ENCODE measurements at regions not wholly inside any gene's neighbourhood (a gene's known extent, or its start where the extent isn't known, plus 50 kb on each side); places are given as distances from the start of the nearest gene placed in this dataset.

- H3K23ac ChIP-seq (ENCODE audit: insufficient read length): no peak overlapping the region
- no peak overlapping the region for H3K4ac ChIP-seq (replicated peaks; ENCODE audit: insufficient read length, low read depth, low read length)
- H3K14ac ChIP-seq (ENCODE audit: insufficient read length): no peak overlapping the region
- ChIA-PET CTCF (ENCODE audit: partially characterized antibody) (interaction anchor here (0.6 to 3.1 kb wide), 4 partner anchors 13 to 173 kb away, joined by 3 to 11 read pairs (median 4); no protein-coding TSS in a partner anchor), POLR2A (ENCODE audit: partially characterized antibody) (interaction anchor here (0.9 kb wide), 1 partner anchor 23 kb away, joined by 3 read pairs; no protein-coding TSS in a partner anchor)
- DNase-seq (ENCODE audit: low read depth in 1 of 2, low spot score in 2 of 2) (no peak), FAIRE-seq (no peak)
- H2AFZ ChIP-seq (ENCODE audit: low read length): no peak overlapping the region
- H3K27ac ChIP-seq (ENCODE audit: low read depth, low read length): no peak overlapping the region
- H3K9me3 ChIP-seq (ENCODE audit: insufficient read depth in 2 of 2, low read depth in 1 of 2, low read length in 1 of 2): no peaks in the 10 kb centered on the region; a peak in 1 of 4 replicates
- no peak overlapping the region for H2BK15ac ChIP-seq (ENCODE audit: low read length)
- no peak overlapping the region for H4K8ac ChIP-seq (ENCODE audit: extremely low read depth, insufficient read depth, low read length)
- H3K18ac ChIP-seq (ENCODE audit: extremely low read depth, low read length): no peak overlapping the region
- H3K56ac ChIP-seq (replicated peaks; ENCODE audit: insufficient read length, low read depth, low read length): no peak overlapping the region
- no peak overlapping the region for H3K9ac ChIP-seq (replicated peaks in 1 of 4; ENCODE audit: extremely low read depth in 1 of 4, low read depth in 3 of 4, low read length in 3 of 4)
- WGBS, 2 experiments (ENCODE audit: extremely low coverage in 1 of 2, insufficient coverage in 1 of 2, insufficient read length in 1 of 2, insufficient replicate concordance in 2 of 2, low coverage in 1 of 2, low lambda C conversion rate in 2 of 2, missing lambda C conversion rate in 1 of 2): 89% methylated on average over 10 of the region's 18 CpGs; no CpG with 5 or more reads in 1 of the 2 experiments
- H2BK120ac ChIP-seq (replicated peaks; ENCODE audit: low read depth, low read length): no peak overlapping the region
- H4K91ac ChIP-seq (replicated peaks; ENCODE audit: insufficient read length, low read length): no peak overlapping the region
- no peak overlapping the region for H2BK12ac ChIP-seq (ENCODE audit: low read depth, low read length)
- no peak overlapping the region for H4K5ac ChIP-seq (ENCODE audit: insufficient read length, low read depth, low read length)
- H2AK5ac ChIP-seq (ENCODE audit: low read depth, low read length): no peak overlapping the region
- peaks cover 0 to 4% (median 0%) of the 10 kb centered on the region in 4 experiments; a peak in 2 of 7 replicates for H3K4me1 ChIP-seq (replicated peaks in 1 of 4; ENCODE audit: control insufficient read depth in 3 of 4, insufficient read depth in 4 of 4, low read length in 3 of 4)
- H3K27me3 ChIP-seq (replicated peaks in 1 of 4; ENCODE audit: control insufficient read depth in 3 of 4, extremely low read depth in 1 of 4, insufficient read depth in 3 of 4, low read length in 3 of 4): no peaks in the 10 kb centered on the region
- peaks cover 12% of the 10 kb centered on the region; the same call in 1 of the 2 replicates for H3K23me2 ChIP-seq (ENCODE audit: low read depth, low read length)
- H2BK5ac ChIP-seq (ENCODE audit: low read depth, low read length): no peak overlapping the region
- H3K79me1 ChIP-seq (ENCODE audit: low read depth, low read length): no peaks in the 10 kb centered on the region
- H3K4me2 ChIP-seq (ENCODE audit: insufficient read depth in 1 of 2, low read depth in 2 of 2, low read length in 2 of 2): no peak overlapping the region
- peaks cover 0 to 2% of the 10 kb centered on the region in 2 experiments for H4K20me1 ChIP-seq (replicated peaks in 1 of 2; ENCODE audit: control insufficient read depth in 1 of 2, insufficient read depth in 2 of 2, low read length in 2 of 2)
- H3K4me3 ChIP-seq (ENCODE audit: extremely low read depth in 1 of 4, insufficient read depth in 2 of 4, low read depth in 3 of 4, low read length in 4 of 4): no peak overlapping the region
- H2BK20ac ChIP-seq (ENCODE audit: low read length): no peak overlapping the region
- H3K79me2 ChIP-seq (ENCODE audit: control insufficient read depth in 1 of 2, insufficient read depth in 2 of 2, low read length in 2 of 2): no peaks in the 10 kb centered on the region
- no peaks in the 10 kb centered on the region for H3K36me3 ChIP-seq (ENCODE audit: control insufficient read depth in 2 of 4, insufficient read depth in 4 of 4, low read length in 3 of 4)
- TF ChIP-seq RBBP5 (IDR thresholded peaks at IDR 0.05; ENCODE audit: borderline replicate concordance, low read depth, low read length): no peak
- TF ChIP-seq BACH1 (IDR thresholded peaks at IDR 0.05; ENCODE audit: low read length): no peak
- no peak for TF ChIP-seq RAD21 (IDR thresholded peaks at IDR 0.05 in 1 of 2, conservative IDR thresholded peaks at IDR 0.05 in 1 of 2; ENCODE audit: low read depth in 2 of 2, low read length in 2 of 2)
- no peak for TF ChIP-seq MAFK (IDR thresholded peaks at IDR 0.05; ENCODE audit: low read depth, low read length)
- TF ChIP-seq TAF1 (IDR thresholded peaks at IDR 0.05; ENCODE audit: low read depth, low read length): no peak
- no peak for TF ChIP-seq CREB1 (IDR thresholded peaks at IDR 0.05)
- TF ChIP-seq BRCA1 (IDR thresholded peaks at IDR 0.05; ENCODE audit: low read depth, low read length): no peak
- TF ChIP-seq HDAC2 (IDR thresholded peaks at IDR 0.05; ENCODE audit: borderline replicate concordance in 1 of 2, low read depth in 2 of 2, low read length in 2 of 2): no peak
- no peak for TF ChIP-seq JUND (IDR thresholded peaks at IDR 0.05; ENCODE audit: low read length)
- TF ChIP-seq SAP30 (IDR thresholded peaks at IDR 0.05; ENCODE audit: insufficient read depth, insufficient replicate concordance, low read length): no peak
- no peak for TF ChIP-seq TBP (IDR thresholded peaks at IDR 0.05; ENCODE audit: low read depth, low read length)
- no peak for TF ChIP-seq FOSL1 (IDR thresholded peaks at IDR 0.05; ENCODE audit: insufficient read depth, low read depth, low read length)
These were observed 152.9 kb downstream of the ERMARD start for GRCh38 chr6:169904051-169904922.

Measured in H1 (cell line).